Activated CD4-positive, alpha-beta T cell treated with anti-CD3 and anti-CD28 coated beads, Interleukin-2, amount 50 U/mL, for 4 hours (primary cell): ENCODE measurements at regions not wholly inside any gene's neighbourhood (a gene's known extent, or its start where the extent isn't known, plus 50 kb on each side); places are given as distances from the start of the nearest gene placed in this dataset.

Source experiments
- DNase-seq, 2 experiments: peaks; one replicate each; pipeline ENCODE4 v3.0.0-alpha.2; 2020

- DNase-seq, result no peak
Measured at GRCh38 chr3:88586121-88586640, 436.4 kb downstream of the C3orf38 start.

GRCh38 chr3:88589138-88589537, 439.4 kb downstream of the C3orf38 start:
- DNase-seq, result no peak

- no peak for DNase-seq
Measured at GRCh38 chr3:88595026-88595425, 445.3 kb downstream of the C3orf38 start.

- no peak for DNase-seq
Measured at GRCh38 chr3:88596451-88596850, 446.7 kb downstream of the C3orf38 start.

GRCh38 chr3:88610820-88611219, 461.1 kb downstream of the C3orf38 start:
- DNase-seq, result no peak

GRCh38 chr3:88611826-88612326, 462.1 kb downstream of the C3orf38 start:
- DNase-seq, result no peak

- DNase-seq, result no peak
Measured at GRCh38 chr3:88616413-88616812, 466.7 kb downstream of the C3orf38 start.

- no peak for DNase-seq
Measured at GRCh38 chr3:88617283-88617682, 467.5 kb downstream of the C3orf38 start.

- DNase-seq, result no peak
Measured at GRCh38 chr3:88618021-88618645, 468.4 kb downstream of the C3orf38 start.

- no peak for DNase-seq
Measured at GRCh38 chr3:88621586-88621985, 471.8 kb downstream of the C3orf38 start.

- no peak for DNase-seq
Measured at GRCh38 chr3:88623709-88624108, 473.9 kb downstream of the C3orf38 start.

GRCh38 chr3:88626456-88627120, 476.8 kb downstream of the C3orf38 start:
- no peak for DNase-seq

- no peak for DNase-seq
Measured at GRCh38 chr3:88628901-88629300, 478.5 kb upstream of the EPHA3 start.

GRCh38 chr3:88632226-88632625, 475.2 kb upstream of the EPHA3 start:
- no peak for DNase-seq

- no peak for DNase-seq
Measured at GRCh38 chr3:88640581-88640980, 466.8 kb upstream of the EPHA3 start.

GRCh38 chr3:88641033-88641604, 466.3 kb upstream of the EPHA3 start:
- no peak for DNase-seq

GRCh38 chr3:88657459-88657858, 450.0 kb upstream of the EPHA3 start:
- no peak for DNase-seq

GRCh38 chr3:88661433-88661824, 446.0 kb upstream of the EPHA3 start:
- DNase-seq, result no peak

GRCh38 chr3:88668180-88668579, 439.2 kb upstream of the EPHA3 start:
- no peak for DNase-seq

- no peak for DNase-seq
Measured at GRCh38 chr3:88671573-88671972, 435.8 kb upstream of the EPHA3 start.

- DNase-seq, result no peak
Measured at GRCh38 chr3:88677298-88677697, 430.1 kb upstream of the EPHA3 start.

- no peak for DNase-seq
Measured at GRCh38 chr3:88678747-88679146, 428.7 kb upstream of the EPHA3 start.

GRCh38 chr3:88690287-88690686, 417.1 kb upstream of the EPHA3 start:
- DNase-seq, result no peak

- DNase-seq, result no peak
Measured at GRCh38 chr3:88691081-88691480, 416.3 kb upstream of the EPHA3 start.
